Neural crest cell (in vitro differentiated cells): ENCODE measurements at regions not wholly inside any gene's neighbourhood (a gene's known extent, or its start where the extent isn't known, plus 50 kb on each side); places are given as distances from the start of the nearest gene placed in this dataset.

Experiments
- DNase-seq: peaks from one replicate; pipeline ENCODE4 v3.0.0; 2021; ENCODE audit warnings: low read depth, mixed read lengths, low spot score
- H3K27ac Mint-ChIP-seq: one replicate; pipeline ENCODE4 v1.8.0; 2021; ENCODE audit warnings: mild to moderate bottlenecking, mixed read lengths; ENCODE audit not compliant: unreplicated experiment
- H3K27me3 Mint-ChIP-seq: 2 replicates; pipeline ENCODE4 v1.8.0; 2021; ENCODE audit warnings: low read depth, mild to moderate bottlenecking, mixed read lengths
- H3K36me3 Mint-ChIP-seq: 2 replicates; pipeline ENCODE4 v1.8.0; 2021; ENCODE audit warnings: low read depth, mild to moderate bottlenecking, mixed read lengths
- H3K4me1 Mint-ChIP-seq: 2 replicates; pipeline ENCODE4 v1.8.0; 2021; ENCODE audit warnings: mixed read lengths
- H3K4me3 Mint-ChIP-seq: one replicate; pipeline ENCODE4 v1.8.0; 2021; ENCODE audit warnings: mild to moderate bottlenecking, mixed read lengths
- H3K9me3 Mint-ChIP-seq: 2 replicates; pipeline ENCODE4 v1.8.0; 2021; ENCODE audit warnings: mixed read lengths
- TF ChIP-seq, protein P1 (sequence below): fragments of 200-600 bp; sonication (generic); conservative IDR thresholded peaks from 2 replicates; pipeline ENCODE4 v1.5.0; 2021; ENCODE audit warnings: antibody characterized with exemption, mild to moderate bottlenecking

DNA sequence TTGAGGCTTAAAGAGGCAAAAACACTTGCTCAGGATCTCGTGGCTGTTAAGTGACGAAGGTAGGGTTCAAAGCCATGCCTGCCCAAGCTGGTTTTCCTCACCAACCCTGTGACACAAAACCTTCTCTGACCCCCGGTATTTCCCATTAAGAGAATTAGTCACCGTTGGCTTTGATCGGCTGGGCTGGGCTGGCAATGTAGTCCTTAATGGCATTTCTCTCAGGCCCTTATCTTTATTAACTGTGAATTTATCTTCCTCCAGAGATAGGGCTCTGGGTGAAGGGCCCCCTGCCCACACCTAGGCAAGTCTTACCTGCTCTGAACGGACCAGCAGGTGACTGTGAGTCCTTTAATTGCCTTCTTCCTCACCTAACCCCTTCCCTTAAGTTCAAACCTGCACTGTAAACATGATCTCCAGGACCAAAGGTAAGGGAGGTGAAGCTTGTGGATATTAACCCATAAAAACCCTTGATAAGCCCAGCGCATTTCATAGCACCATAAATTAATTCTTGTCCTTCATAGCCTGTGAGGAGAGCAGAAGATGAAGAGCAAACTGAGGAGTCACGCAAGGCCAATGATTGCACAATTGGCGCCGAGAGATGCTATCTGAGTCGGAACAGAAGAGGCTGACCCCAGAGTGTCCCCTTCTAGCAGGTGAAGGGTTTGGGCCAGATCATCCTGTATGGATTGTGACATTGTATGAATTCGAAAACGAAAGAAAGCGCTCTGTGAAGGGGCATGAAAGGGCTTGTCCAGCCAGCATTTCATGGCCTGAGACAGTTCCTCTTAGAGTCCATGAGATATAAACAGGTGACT, 790.8 kb upstream of the TBX3 start:
- Mint-ChIP-seq H3K9me3 (no peaks in the 10 kb centered on the region), H3K36me3 (no peaks in the 10 kb centered on the region), H3K4me1 (no peaks in the 10 kb centered on the region), H3K27ac (no peak overlapping the region), H3K4me3 (no peak overlapping the region), H3K27me3 (peaks cover 2% of the 10 kb centered on the region)
- DNase-seq: no peak
- TF ChIP-seq, protein P1, sequence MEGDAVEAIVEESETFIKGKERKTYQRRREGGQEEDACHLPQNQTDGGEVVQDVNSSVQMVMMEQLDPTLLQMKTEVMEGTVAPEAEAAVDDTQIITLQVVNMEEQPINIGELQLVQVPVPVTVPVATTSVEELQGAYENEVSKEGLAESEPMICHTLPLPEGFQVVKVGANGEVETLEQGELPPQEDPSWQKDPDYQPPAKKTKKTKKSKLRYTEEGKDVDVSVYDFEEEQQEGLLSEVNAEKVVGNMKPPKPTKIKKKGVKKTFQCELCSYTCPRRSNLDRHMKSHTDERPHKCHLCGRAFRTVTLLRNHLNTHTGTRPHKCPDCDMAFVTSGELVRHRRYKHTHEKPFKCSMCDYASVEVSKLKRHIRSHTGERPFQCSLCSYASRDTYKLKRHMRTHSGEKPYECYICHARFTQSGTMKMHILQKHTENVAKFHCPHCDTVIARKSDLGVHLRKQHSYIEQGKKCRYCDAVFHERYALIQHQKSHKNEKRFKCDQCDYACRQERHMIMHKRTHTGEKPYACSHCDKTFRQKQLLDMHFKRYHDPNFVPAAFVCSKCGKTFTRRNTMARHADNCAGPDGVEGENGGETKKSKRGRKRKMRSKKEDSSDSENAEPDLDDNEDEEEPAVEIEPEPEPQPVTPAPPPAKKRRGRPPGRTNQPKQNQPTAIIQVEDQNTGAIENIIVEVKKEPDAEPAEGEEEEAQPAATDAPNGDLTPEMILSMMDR: no peak

DNA sequence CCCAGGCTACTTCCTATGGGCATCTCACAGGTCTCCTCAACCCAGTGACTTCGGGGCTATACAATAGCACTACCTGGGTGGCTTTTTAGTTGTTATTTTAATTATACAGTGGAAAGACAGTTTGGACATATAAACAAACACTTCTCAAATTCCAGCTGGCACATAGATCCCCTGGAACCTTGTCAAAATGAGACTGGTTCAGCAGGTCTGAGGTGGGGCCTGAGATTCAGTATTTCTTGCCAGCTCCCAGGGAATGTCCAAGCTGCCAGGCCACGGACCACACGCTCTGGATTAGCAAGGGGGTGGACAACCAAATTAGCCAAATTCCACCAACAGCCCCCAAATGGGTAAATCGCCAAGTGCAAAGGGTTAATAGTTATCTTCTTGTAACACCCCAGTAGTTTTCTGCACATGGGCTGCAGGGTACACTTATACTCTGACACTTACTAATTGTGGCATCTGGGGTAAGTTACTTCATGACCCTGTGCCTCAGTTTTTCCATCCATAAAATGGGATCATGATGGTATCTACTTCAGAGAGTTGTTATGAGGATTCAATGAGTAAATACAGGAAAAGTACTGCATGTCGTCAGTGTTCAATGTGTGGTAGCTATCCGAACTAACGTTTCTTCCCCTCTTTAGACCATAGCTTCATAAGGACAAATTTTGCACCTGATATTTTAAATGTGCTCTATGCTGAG, 789.4 kb upstream of the TBX3 start:
- Mint-ChIP-seq H3K9me3 (no peaks in the 10 kb centered on the region), H3K36me3 (no peaks in the 10 kb centered on the region), H3K27me3 (peaks cover 4% of the 10 kb centered on the region), H3K27ac (no peak overlapping the region), H3K4me1 (no peaks in the 10 kb centered on the region), H3K4me3 (no peak overlapping the region)
- TF ChIP-seq, protein P1: no peak
- DNase-seq: no peak

DNA sequence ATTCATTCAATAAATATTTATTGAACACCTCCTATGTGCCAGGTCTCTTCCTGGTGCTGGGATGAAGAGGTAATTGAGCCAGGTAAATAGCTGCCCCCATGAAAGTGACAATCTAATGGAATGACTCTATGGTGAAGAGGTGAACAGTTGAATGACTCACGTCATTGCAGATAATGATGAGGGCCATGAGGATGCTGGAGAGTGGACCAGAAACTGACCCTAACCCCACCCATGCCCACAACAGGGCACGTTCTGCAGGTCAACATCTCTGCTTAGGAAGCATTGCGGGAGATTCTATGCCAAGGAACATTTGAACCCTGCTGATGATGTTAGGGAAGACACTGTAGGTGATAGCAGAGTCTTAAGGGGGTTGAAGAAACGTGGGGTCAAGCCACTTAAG, 788.9 kb upstream of the TBX3 start:
- no peaks in the 10 kb centered on the region for H3K9me3 Mint-ChIP-seq
- TF ChIP-seq, protein P1: no peak
- H3K36me3 Mint-ChIP-seq: no peaks in the 10 kb centered on the region
- no peak overlapping the region for H3K27ac Mint-ChIP-seq
- H3K4me3 Mint-ChIP-seq: no peak overlapping the region
- H3K4me1 Mint-ChIP-seq: no peaks in the 10 kb centered on the region
- no peak for DNase-seq
- peaks cover 4% of the 10 kb centered on the region for H3K27me3 Mint-ChIP-seq

DNA sequence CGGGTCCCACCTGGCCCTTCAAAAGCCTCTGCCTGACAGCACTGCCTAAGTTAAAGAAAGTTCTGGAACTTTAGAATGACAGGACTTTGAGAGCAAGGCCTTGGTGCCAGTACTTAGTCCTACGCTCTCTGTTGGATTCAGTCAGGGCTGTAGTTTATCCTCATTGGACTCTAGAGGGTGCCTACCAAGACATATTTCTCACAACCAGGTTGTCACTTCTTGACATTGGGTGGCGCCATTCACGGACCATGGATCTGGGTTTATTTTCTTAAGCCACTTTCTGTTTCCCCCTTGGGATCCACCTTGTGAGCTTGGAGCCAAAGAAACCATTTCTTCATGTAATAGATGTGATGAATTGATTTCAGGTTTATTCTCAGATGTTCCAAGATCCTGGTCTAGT, 787.0 kb upstream of the TBX3 start:
- Mint-ChIP-seq H3K4me3 (no peak overlapping the region), H3K36me3 (no peaks in the 10 kb centered on the region), H3K27ac (no peak overlapping the region), H3K27me3 (peaks cover 6% of the 10 kb centered on the region), H3K4me1 (no peaks in the 10 kb centered on the region), H3K9me3 (no peaks in the 10 kb centered on the region)
- TF ChIP-seq, protein P1: no peak
- no peak for DNase-seq

DNA sequence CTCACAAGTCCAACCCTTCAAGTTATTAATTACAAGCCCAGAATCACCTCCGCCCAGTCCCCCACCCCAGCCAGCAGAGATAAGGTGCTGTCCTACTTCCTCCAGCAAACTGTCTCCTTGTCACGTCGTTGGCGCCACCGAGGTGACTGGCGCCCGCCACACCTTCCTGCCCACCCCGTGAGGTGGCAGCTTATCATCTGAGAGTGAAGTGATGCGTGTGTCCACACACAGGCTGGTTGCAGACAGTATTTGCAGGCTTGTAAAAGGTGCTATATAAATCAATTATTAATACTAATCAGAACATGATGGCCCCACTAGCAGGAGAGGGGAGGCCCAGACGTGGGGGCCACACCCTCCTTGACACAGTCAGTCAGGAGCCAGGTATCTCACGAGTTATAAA, 786.6 kb upstream of the TBX3 start:
- no peaks in the 10 kb centered on the region for H3K9me3 Mint-ChIP-seq
- no peak overlapping the region for H3K27ac Mint-ChIP-seq
- H3K27me3 Mint-ChIP-seq: peaks cover 9% of the 10 kb centered on the region
- H3K4me3 Mint-ChIP-seq: no peak overlapping the region
- no peaks in the 10 kb centered on the region for H3K36me3 Mint-ChIP-seq
- DNase-seq: no peak
- H3K4me1 Mint-ChIP-seq: no peaks in the 10 kb centered on the region
- TF ChIP-seq, protein P1: no peak
